Middle frontal gyrus (tissue), 1 donor: ENCODE measurements at regions not wholly inside any gene's neighbourhood (a gene's known extent, or its start where the extent isn't known, plus 50 kb on each side); places are given as distances from the start of the nearest gene placed in this dataset.
"Not testable (repeated sequence)": the region's sequence is repeated elsewhere in the genome, so short reads cannot be mapped to it uniquely, and the experiment has no call there.

Experiments
- DNase-seq: peaks from one replicate; pipeline ENCODE4 v3.0.0-alpha.2; 2015; ENCODE audit warnings: low spot score; ENCODE audit errors: extremely low spot score

- no peak for DNase-seq
These were observed 181.9 kb upstream of the DTNA start for GRCh38 chr18:34528177-34528576.

GRCh38 chr18:34529358-34530335 lies 180.5 kb upstream of the DTNA start:
- DNase-seq, result no peak

- no peak for DNase-seq
These were observed 179.0 kb upstream of the DTNA start for GRCh38 chr18:34531110-34531509.

GRCh38 chr18:34534642-34535041 lies 175.5 kb upstream of the DTNA start:
- not testable (repeated sequence) for DNase-seq

GRCh38 chr18:34540897-34541296 lies 169.2 kb upstream of the DTNA start:
- DNase-seq, result no peak

GRCh38 chr18:34542625-34543024 lies 167.5 kb upstream of the DTNA start:
- DNase-seq, result no peak

GRCh38 chr18:34543356-34543755 lies 166.7 kb upstream of the DTNA start:
- DNase-seq, result no peak

- DNase-seq, result no peak
These were observed 166.2 kb upstream of the DTNA start for GRCh38 chr18:34543945-34544344.

- no peak for DNase-seq
These were observed 165.2 kb upstream of the DTNA start for GRCh38 chr18:34544930-34545329.

GRCh38 chr18:34548120-34548972 lies 161.8 kb upstream of the DTNA start:
- no peak for DNase-seq

GRCh38 chr18:34548973-34549294 lies 161.2 kb upstream of the DTNA start:
- no peak for DNase-seq

- DNase-seq, result no peak
These were observed 160.7 kb upstream of the DTNA start for GRCh38 chr18:34549367-34549766.

- DNase-seq, result no peak
These were observed 159.9 kb upstream of the DTNA start for GRCh38 chr18:34550156-34550555.

- DNase-seq, result no peak
These were observed 159.2 kb upstream of the DTNA start for GRCh38 chr18:34550902-34551301.

- no peak for DNase-seq
These were observed 158.3 kb upstream of the DTNA start for GRCh38 chr18:34551824-34552223.

- no peak for DNase-seq
These were observed 147.7 kb upstream of the DTNA start for GRCh38 chr18:34562252-34562870.

- no peak for DNase-seq
These were observed 142.2 kb upstream of the DTNA start for GRCh38 chr18:34567857-34568256.

GRCh38 chr18:34576622-34577021 lies 133.5 kb upstream of the DTNA start:
- DNase-seq, result no peak

GRCh38 chr18:34583895-34584294 lies 126.2 kb upstream of the DTNA start:
- no peak for DNase-seq

- no peak for DNase-seq
These were observed 119.6 kb upstream of the DTNA start for GRCh38 chr18:34590503-34590902.

- no peak for DNase-seq
These were observed 118.1 kb upstream of the DTNA start for GRCh38 chr18:34591920-34592444.

- DNase-seq, result no peak
These were observed 117.6 kb upstream of the DTNA start for GRCh38 chr18:34592481-34592880.
